Ammon's horn (tissue), 1 donor: ENCODE measurements at regions not wholly inside any gene's neighbourhood (a gene's known extent, or its start where the extent isn't known, plus 50 kb on each side); places are given as distances from the start of the nearest gene placed in this dataset.
"Not testable (repeated sequence)": the region's sequence is repeated elsewhere in the genome, so short reads cannot be mapped to it uniquely, and the experiment has no call there.

Source experiments
- DNase-seq: peaks from one replicate; pipeline ENCODE4 v3.0.0-alpha.2; 2016; ENCODE audit warnings: low spot score

GRCh38 chr3:160047876-160048275 lies 59.2 kb downstream of the IL12A start:
- DNase-seq: no peak

GRCh38 chr3:160049038-160049437 lies 60.4 kb downstream of the IL12A start:
- DNase-seq: no peak

DNA sequence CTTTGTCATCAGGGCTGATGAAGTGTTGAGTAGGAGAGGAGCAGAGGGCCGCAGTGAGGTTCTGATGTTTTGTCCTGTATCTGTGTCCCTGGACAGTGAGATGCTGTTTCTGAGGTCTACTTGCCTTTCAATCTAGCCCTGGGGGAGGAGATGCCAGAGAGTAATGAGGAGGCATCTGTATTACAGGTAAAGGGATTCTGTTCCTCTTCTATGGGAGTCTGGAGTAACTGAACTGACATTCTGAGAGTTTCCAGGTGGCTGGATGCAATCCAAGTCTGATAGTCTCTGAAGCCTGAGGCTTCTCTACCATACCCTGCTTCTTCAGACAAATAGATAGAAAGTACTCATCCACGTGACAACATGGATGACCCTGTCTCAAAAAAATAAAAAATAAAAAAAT lies 60.9 kb downstream of the IL12A start:
- DNase-seq: no peak

- no peak for DNase-seq
These were observed 61.4 kb downstream of the IL12A start for GRCh38 chr3:160049988-160050387.

GRCh38 chr3:160052385-160053047 lies 63.9 kb downstream of the IL12A start:
- DNase-seq: no peak

DNA sequence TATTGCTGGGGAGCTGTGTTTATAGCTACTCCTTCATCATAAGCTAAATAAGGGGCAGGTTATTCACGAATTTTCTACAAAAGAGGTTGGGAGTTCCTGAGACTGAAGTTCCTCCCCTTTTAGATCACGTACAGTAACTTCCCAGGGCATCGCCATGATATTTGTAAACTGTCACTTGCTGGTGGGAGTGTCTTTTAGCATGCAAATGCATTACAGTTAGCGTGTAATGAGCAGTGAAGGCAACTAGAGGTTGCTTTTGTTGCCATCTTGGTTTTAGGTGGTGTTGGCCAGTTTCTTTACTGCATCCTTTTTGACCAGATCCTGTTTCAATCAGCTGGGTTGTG lies 64.4 kb downstream of the IL12A start:
- no peak for DNase-seq

- not testable (repeated sequence) for DNase-seq
These were observed 66.2 kb downstream of the IL12A start for GRCh38 chr3:160054862-160055261.

DNA sequence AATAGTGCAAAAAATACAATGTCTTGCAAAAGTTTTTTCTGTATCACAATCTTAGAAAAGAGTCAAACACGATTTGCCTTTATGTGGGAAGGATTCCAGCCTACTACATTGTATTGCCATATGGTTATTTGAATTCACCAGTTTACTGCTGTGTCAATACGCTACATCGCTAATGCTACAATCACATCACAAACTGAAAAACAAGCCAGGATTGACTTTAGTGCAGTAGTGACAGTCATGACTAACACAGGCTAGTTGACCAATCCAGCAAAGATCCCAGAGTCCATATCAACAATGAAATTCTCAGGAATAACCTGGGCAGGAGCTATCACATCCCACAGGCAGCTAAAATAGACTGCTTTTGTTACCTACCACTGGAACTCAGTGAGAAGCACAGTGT lies 67.0 kb downstream of the IL12A start:
- no peak for DNase-seq

DNA sequence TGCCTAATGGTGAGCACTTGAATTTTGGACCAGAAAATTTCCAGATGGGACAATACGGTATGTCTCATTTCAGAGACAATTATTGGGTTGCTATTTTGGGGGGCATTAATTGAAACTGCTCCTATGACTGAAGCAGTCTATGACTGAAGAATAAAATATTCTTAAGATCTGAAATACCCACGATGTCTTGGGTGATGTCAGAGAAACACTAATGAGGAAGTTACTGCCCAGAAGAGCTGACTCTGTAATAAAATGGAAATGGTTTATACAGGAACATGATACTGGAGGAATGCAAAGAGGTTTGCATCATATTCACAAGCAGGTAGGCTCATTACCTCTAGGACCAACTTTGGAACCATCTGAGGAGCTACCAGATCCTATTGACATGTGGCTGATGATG lies 68.7 kb downstream of the IL12A start:
- DNase-seq: no peak

GRCh38 chr3:160060409-160061027 lies 71.9 kb downstream of the IL12A start:
- DNase-seq: no peak

GRCh38 chr3:160061525-160061924 lies 72.9 kb downstream of the IL12A start:
- DNase-seq: no peak

DNA sequence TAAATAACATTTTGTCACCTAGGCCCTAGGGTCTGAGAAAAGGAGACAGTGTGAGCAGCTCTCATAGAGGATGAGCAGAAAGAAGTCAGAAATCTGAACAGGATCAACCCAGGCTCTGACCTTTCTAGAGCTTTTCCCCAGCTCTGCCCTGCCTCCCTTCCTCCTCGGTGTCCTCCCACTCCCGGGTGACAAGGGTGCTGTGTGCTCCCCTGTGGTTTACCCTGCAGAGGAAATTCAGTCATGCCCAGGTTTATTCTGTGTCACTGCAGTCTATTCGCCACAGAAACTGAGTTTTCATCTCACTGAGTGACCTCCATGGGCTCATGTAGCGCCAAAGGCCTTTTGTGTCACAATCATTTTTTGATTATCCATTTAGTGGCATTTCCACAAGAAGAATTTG lies 76.6 kb downstream of the IL12A start:
- DNase-seq: no peak

DNA sequence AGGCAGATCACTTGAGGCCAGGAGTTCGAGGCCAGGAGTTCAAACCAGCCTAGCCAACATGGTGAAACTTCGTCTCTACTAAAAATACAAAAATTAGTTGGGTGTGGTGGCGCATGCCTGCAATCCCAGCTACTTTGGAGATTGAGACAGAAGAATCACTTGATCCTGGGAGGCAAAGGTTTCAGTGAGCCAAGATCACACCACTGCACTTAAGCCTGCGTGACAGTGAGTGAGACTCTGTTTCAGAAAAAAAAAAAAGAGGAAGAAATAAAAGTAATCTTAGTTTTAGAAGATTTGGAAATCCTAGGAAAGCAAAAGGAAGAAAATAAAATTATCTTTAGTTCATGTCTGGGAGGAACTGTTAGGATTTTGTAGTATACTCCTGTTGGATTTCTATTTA lies 77.2 kb downstream of the IL12A start:
- no peak for DNase-seq

- no peak for DNase-seq
These were observed 81.4 kb downstream of the IL12A start for GRCh38 chr3:160069986-160070385.

DNA sequence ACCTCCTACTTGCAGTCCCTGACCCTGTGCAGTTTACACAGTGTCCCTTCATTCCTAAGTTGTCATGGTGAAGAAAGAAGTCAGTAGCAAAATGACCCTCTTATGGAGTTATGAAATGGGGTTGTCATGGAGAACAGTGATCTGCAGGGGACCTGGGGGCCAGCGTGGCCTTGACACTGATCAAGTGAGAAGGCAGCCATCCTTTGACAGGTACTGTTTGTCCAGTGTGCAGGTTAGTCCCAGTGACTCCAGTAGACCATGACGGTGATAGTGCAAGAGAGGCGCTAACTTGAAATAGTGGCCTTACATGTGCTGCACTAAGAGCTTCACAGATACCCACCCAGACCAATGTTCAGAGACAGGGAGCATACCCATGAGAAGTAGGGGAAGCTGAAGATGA lies 87.9 kb downstream of the IL12A start:
- DNase-seq: no peak

GRCh38 chr3:160078533-160078932 lies 89.9 kb downstream of the IL12A start:
- no peak for DNase-seq

GRCh38 chr3:160081958-160082533 lies 93.4 kb downstream of the IL12A start:
- no peak for DNase-seq

GRCh38 chr3:160084998-160085397 lies 96.4 kb downstream of the IL12A start:
- no peak for DNase-seq

DNA sequence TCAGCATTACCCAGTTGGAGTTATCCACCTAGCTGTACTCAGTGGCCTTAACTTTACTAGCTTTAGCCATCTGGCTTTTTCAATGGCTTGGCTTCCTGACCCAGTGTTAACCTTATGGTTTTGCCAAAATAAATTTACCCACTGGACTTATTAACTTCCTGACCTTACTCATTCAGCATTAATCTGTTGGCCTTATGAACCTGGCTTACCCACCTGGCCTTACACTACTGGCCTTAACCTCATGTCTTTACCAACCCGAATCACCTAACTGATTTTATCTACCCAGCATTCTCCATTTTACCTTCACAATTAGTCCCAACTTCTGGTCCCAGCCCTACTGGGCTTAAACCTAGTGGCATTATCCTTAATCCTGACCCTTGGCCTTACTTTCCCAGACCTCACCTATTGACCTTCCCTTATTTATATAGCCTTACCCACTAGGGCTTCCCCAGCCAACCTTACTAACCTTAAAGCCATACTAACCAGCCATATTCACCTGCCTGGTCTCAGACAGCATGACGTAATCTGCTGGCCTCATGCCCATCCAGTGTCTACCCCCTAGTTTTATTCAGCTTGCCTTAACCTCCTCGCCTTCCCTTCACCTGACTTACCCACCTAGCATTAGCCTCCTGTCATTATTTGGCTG lies 100.0 kb downstream of the IL12A start:
- no peak for DNase-seq

DNA sequence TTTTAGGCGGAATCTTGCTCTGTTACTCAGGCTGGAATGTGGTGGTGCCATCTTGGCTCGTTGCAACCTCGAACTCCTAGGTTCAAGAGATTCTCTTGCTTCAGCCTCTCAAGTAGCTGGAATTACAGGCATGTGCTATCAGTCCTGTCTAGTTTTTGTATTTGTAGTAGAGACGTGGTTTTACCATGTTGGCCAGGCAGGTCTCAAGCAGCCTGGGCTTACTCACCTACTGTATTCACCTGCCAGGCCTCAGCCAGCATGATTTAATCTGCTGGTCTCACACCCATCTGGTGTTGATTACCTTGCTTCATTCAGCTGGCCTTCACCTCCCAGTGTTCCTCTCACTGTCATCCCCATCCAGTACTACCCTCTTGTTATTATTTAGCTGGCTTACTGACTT lies 102.0 kb downstream of the IL12A start:
- DNase-seq: no peak

- DNase-seq: no peak
These were observed 102.8 kb downstream of the IL12A start for GRCh38 chr3:160091441-160091840.

GRCh38 chr3:160092760-160093159 lies 104.1 kb downstream of the IL12A start:
- no peak for DNase-seq

DNA sequence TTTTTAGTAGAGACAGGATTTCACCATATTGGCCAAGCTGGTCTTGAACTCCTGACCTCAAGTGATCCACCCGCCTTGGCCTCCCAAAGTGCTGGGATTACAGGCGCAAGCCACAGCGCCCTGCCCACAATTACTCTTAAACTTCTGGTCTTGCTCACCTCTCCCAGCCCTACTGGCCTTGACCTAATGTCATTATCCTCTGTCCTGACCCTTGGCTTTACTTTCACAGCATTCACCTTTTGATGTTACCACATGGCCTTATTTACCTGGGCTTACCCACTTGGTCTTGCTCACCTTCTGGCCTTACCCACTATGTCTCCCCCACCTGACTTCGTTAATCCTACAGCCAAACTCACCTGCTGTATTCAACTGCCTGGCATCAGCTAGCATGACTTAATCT lies 105.9 kb downstream of the IL12A start:
- no peak for DNase-seq
